Brain pericyte (primary cell): ENCODE measurements at regions not wholly inside any gene's neighbourhood (a gene's known extent, or its start where the extent isn't known, plus 50 kb on each side); places are given as distances from the start of the nearest gene placed in this dataset.
A peak's percentile ranks its signal among the peaks of the same experiment; 100 is the strongest.
"Not testable (repeated sequence)": the region's sequence is repeated elsewhere in the genome, so short reads cannot be mapped to it uniquely, and the experiment has no call there.

Experiments
- DNase-seq: peaks from one replicate; pipeline ENCODE4 v3.0.0-alpha.2; 2012; ENCODE audit warnings: low read depth, low spot score

GRCh38 chr12:38016602-38017001 lies 300.0 kb upstream of the ALG10B start:
- DNase-seq = no peak

- DNase-seq = no peak
Measured at GRCh38 chr12:38025916-38026315, 290.7 kb upstream of the ALG10B start.

GRCh38 chr12:38053113-38053512 lies 263.5 kb upstream of the ALG10B start:
- no peak for DNase-seq

GRCh38 chr12:38053655-38054464 lies 262.7 kb upstream of the ALG10B start:
- DNase-seq = no peak

- peak; percentile 1 for DNase-seq
Measured at GRCh38 chr12:38056701-38057689, 259.6 kb upstream of the ALG10B start.

GRCh38 chr12:38099686-38100085 lies 216.9 kb upstream of the ALG10B start:
- no peak for DNase-seq

GRCh38 chr12:38101753-38102152 lies 214.8 kb upstream of the ALG10B start:
- DNase-seq = no peak

GRCh38 chr12:38102197-38102596 lies 214.4 kb upstream of the ALG10B start:
- DNase-seq = no peak

GRCh38 chr12:38110026-38110699 lies 206.4 kb upstream of the ALG10B start:
- no peak for DNase-seq

GRCh38 chr12:38113991-38114390 lies 202.6 kb upstream of the ALG10B start:
- no peak for DNase-seq

- no peak for DNase-seq
Measured at GRCh38 chr12:38116968-38117367, 199.6 kb upstream of the ALG10B start.

GRCh38 chr12:38118632-38119031 lies 197.9 kb upstream of the ALG10B start:
- DNase-seq = no peak

GRCh38 chr12:38120438-38120837 lies 196.1 kb upstream of the ALG10B start:
- DNase-seq = no peak

- DNase-seq = not testable (repeated sequence)
Measured at GRCh38 chr12:38123028-38123427, 193.5 kb upstream of the ALG10B start.

- DNase-seq = no peak
Measured at GRCh38 chr12:38123566-38124246, 192.9 kb upstream of the ALG10B start.

- no peak for DNase-seq
Measured at GRCh38 chr12:38124247-38125012, 192.1 kb upstream of the ALG10B start.

- no peak for DNase-seq
Measured at GRCh38 chr12:38132139-38132538, 184.4 kb upstream of the ALG10B start.

GRCh38 chr12:38137287-38137686 lies 179.3 kb upstream of the ALG10B start:
- no peak for DNase-seq

GRCh38 chr12:38137716-38138115 lies 178.9 kb upstream of the ALG10B start:
- DNase-seq = no peak
